ENCODE measurements at regions not wholly inside any gene's neighbourhood (a gene's known extent, or its start where the extent isn't known, plus 50 kb on each side); places are given as distances from the start of the nearest gene placed in this dataset.

GRCh38 chr3:113152849-113153248 lies 58.5 kb upstream of the BOC start:
- DNase-seq (no peak), ATAC-seq (no peak)
- 36 to 64% methylated on average over 1 of the region's 1 CpG for WGBS, 2 donors
- intact Hi-C loops (cut with DNase I) = no loop called here
- no peaks in the 10 kb centered on the region for H3K27me3 ChIP-seq
- H3K4me3 ChIP-seq = no peak overlapping the region
- no peak for TF ChIP-seq POLR2A (IDR thresholded peaks at IDR 0.05)
- no peak for TF ChIP-seq CTCF (IDR thresholded peaks at IDR 0.05)
- no peaks in the 10 kb centered on the region for H3K36me3 ChIP-seq (replicated peaks in 1 of 2; ENCODE audit: insufficient read depth in 1 of 2, low read depth in 2 of 2)
- H3K27ac ChIP-seq = no peak overlapping the region
- H3K4me1 ChIP-seq = peaks cover 22% of the 10 kb centered on the region
- no peaks in the 10 kb centered on the region for H3K9me3 ChIP-seq

GRCh38 chr3:113153499-113154107 lies 57.8 kb upstream of the BOC start:
- Histone ChIP-seq H3K4me1 (peaks cover 14% of the 10 kb centered on the region), H3K27me3 (no peaks in the 10 kb centered on the region), H3K9me3 (no peaks in the 10 kb centered on the region), H3K27ac (no peak overlapping the region), H3K4me3 (no peak overlapping the region), H3K36me3 (replicated peaks in 1 of 2; ENCODE audit: insufficient read depth in 1 of 2, low read depth in 2 of 2) (no peaks in the 10 kb centered on the region)
- intact Hi-C loops (cut with DNase I) = no loop called here
- DNase-seq = no peak
- TF ChIP-seq POLR2A (IDR thresholded peaks at IDR 0.05) = no peak
- no peak for TF ChIP-seq CTCF (IDR thresholded peaks at IDR 0.05)
- WGBS, 2 donors = 75 to 82% methylated on average over 3 of the region's 3 CpGs
- ATAC-seq = no peak

- peaks cover 2% of the 10 kb centered on the region for H3K4me1 ChIP-seq
- no peak overlapping the region for H3K27ac ChIP-seq
- intact Hi-C loops (cut with DNase I) = no loop called here
- no peak overlapping the region for H3K4me3 ChIP-seq
- no peak for TF ChIP-seq CTCF (IDR thresholded peaks at IDR 0.05)
- no peaks in the 10 kb centered on the region for H3K27me3 ChIP-seq
- H3K9me3 ChIP-seq = no peaks in the 10 kb centered on the region
- ATAC-seq (no peak), DNase-seq (no peak)
- no peaks in the 10 kb centered on the region for H3K36me3 ChIP-seq (replicated peaks in 1 of 2; ENCODE audit: insufficient read depth in 1 of 2, low read depth in 2 of 2)
- 67 to 70% methylated on average over 2 of the region's 2 CpGs for WGBS, 2 donors
Measured at GRCh38 chr3:113156816-113157333, 54.5 kb upstream of the BOC start.

GRCh38 chr3:113157408-113158030 lies 53.8 kb upstream of the BOC start:
- intact Hi-C loops (cut with DNase I) = no loop called here
- Histone ChIP-seq H3K27me3 (no peaks in the 10 kb centered on the region), H3K27ac (no peak overlapping the region), H3K4me3 (no peak overlapping the region), H3K9me3 (no peaks in the 10 kb centered on the region), H3K4me1 (no peaks in the 10 kb centered on the region), H3K36me3 (replicated peaks in 1 of 2; ENCODE audit: insufficient read depth in 1 of 2, low read depth in 2 of 2) (no peaks in the 10 kb centered on the region)
- peak in 3 of 4 donors; percentile 25 to 34 (median 28) for DNase-seq
- WGBS, 2 donors = 82 to 84% methylated on average over 3 of the region's 3 CpGs
- ATAC-seq = no peak
- TF ChIP-seq POLR2A (IDR thresholded peaks at IDR 0.05) = no peak
- no peak for TF ChIP-seq CTCF (IDR thresholded peaks at IDR 0.05)

- Histone ChIP-seq H3K4me3 (no peak overlapping the region), H3K9me3 (no peaks in the 10 kb centered on the region), H3K27ac (no peak overlapping the region), H3K4me1 (no peaks in the 10 kb centered on the region), H3K36me3 (replicated peaks in 1 of 2; ENCODE audit: insufficient read depth in 1 of 2, low read depth in 2 of 2) (no peaks in the 10 kb centered on the region), H3K27me3 (no peaks in the 10 kb centered on the region)
- ATAC-seq (no peak), DNase-seq (no peak)
- intact Hi-C loops (cut with DNase I) = no loop called here
- no peak for TF ChIP-seq POLR2A (IDR thresholded peaks at IDR 0.05)
- 83 to 85% methylated on average over 4 of the region's 4 CpGs for WGBS, 2 donors
Measured at GRCh38 chr3:113158171-113158570, 53.2 kb upstream of the BOC start.
